ENCODE measurements at regions not wholly inside any gene's neighbourhood (a gene's known extent, or its start where the extent isn't known, plus 50 kb on each side); places are given as distances from the start of the nearest gene placed in this dataset.

DNA sequence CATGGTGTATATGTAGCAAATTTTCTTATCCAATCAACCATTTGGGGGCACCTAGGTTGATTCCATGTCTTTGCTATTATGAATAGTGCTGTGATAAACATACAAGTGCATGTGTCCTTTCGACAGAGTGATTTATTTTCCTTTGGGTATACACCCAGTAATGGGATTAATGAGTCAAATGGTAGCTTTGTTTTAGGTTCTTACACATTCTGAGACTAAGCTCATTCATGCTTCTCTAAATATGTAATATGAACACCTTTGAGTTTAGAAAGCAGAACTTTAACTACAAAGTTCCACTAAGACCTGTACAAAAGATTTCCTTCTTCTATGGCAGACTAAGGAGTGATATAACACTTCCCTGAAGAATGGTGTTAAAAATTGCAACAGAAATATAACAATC lies 627.0 kb downstream of the KCNA4 start:
- TF ChIP-seq, protein P1, sequence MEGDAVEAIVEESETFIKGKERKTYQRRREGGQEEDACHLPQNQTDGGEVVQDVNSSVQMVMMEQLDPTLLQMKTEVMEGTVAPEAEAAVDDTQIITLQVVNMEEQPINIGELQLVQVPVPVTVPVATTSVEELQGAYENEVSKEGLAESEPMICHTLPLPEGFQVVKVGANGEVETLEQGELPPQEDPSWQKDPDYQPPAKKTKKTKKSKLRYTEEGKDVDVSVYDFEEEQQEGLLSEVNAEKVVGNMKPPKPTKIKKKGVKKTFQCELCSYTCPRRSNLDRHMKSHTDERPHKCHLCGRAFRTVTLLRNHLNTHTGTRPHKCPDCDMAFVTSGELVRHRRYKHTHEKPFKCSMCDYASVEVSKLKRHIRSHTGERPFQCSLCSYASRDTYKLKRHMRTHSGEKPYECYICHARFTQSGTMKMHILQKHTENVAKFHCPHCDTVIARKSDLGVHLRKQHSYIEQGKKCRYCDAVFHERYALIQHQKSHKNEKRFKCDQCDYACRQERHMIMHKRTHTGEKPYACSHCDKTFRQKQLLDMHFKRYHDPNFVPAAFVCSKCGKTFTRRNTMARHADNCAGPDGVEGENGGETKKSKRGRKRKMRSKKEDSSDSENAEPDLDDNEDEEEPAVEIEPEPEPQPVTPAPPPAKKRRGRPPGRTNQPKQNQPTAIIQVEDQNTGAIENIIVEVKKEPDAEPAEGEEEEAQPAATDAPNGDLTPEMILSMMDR (IDR thresholded peaks at IDR 0.05; ENCODE audit: borderline replicate concordance, extremely low read depth, low read length, poor library complexity, severe bottlenecking) = no peak
- TF ChIP-seq EZH2 (IDR thresholded peaks at IDR 0.05; ENCODE audit: borderline replicate concordance, low read depth, low read length, severe bottlenecking) = no peak

Data from DND-41 (cell line).